Upper lobe of left lung (tissue), 4 donors: ENCODE measurements at regions not wholly inside any gene's neighbourhood (a gene's known extent, or its start where the extent isn't known, plus 50 kb on each side); places are given as distances from the start of the nearest gene placed in this dataset.

ENCODE experiments used
- CTCF ChIP-seq, 6 experiments: fragments of 450-650 bp in 4 of 6; fragments of 200-600 bp in 2 of 6; sonication (generic) in 2 of 6; IDR thresholded peaks; one replicate each; pipeline ENCODE4 v1.5.1; 2016 to 2019; ENCODE audit warnings: antibody characterized with exemption in 6 of 6
- EP300 ChIP-seq, 4 donors: sonication (generic); formaldehyde crosslinking; IDR thresholded peaks; one replicate each; pipeline ENCODE4 v1.5.1; 2017; ENCODE audit warnings: antibody characterized with exemption in 4 of 4, control low read depth in 2 of 4

- TF ChIP-seq CTCF (IDR thresholded peaks at IDR 0.05): no peak
- TF ChIP-seq EP300 (IDR thresholded peaks at IDR 0.05): no peak
Measured at GRCh38 chr13:89684896-89685295, 1662.6 kb upstream of the MIR17HG start.
